SK-N-SH (cell line): ENCODE measurements at regions not wholly inside any gene's neighbourhood (a gene's known extent, or its start where the extent isn't known, plus 50 kb on each side); places are given as distances from the start of the nearest gene placed in this dataset.

Source experiments
- CTCF ChIA-PET: fragments of 300-600, 350-600 bp; formaldehyde crosslinking; extraction: SDS; loops from one replicate; lab custom pipeline; 2021; lab: Yijun Ruan, JAX
- POLR2A ChIA-PET: fragments of 350-600 bp; sonication (Branson Sonifier 250); formaldehyde crosslinking; extraction: SDS; loops from one replicate; lab custom pipeline; 2020; ENCODE audit warnings: antibody characterized with exemption, inconsistent platforms; lab: Yijun Ruan, JAX
- DNase-seq: peaks from one replicate; pipeline ENCODE4 v3.0.0; 2012
- H2AFZ ChIP-seq: fragments of 200-600 bp; sonication (generic); 2 replicates; pipeline ENCODE4 v1.8.1; 2016; ENCODE audit warnings: antibody characterized with exemption, mild to moderate bottlenecking, low read depth
- H3F3A ChIP-seq: fragments of 200-600 bp; sonication (generic); replicated peaks from 2 replicates; pipeline ENCODE3; 2016; ENCODE audit warnings: antibody characterized with exemption, mild to moderate bottlenecking; ENCODE audit not compliant: insufficient read depth
- H3K27ac ChIP-seq, 2 experiments: fragments of 200-500 bp in 1 of 2; fragments of 200-600 bp in 1 of 2; sonication (Bioruptor generic) in 1 of 2; sonication (generic), shearing (Covaris generic) in 1 of 2; 2 replicates each; pipeline versions ENCODE4 v1.5.1 to v1.6.1; 2014 to 2016; ENCODE audit warnings: low read depth in 2 of 2, inconsistent platforms in 1 of 2, low read length in 1 of 2, mild to moderate bottlenecking in 1 of 2, mixed read lengths in 1 of 2
- H3K27me3 ChIP-seq: fragments of 200-600 bp; sonication (generic), shearing (Covaris generic); 2 replicates; pipeline ENCODE4 v1.6.1; 2016; ENCODE audit warnings: mixed run types; ENCODE audit not compliant: insufficient read depth
- H3K36me3 ChIP-seq, 2 experiments: fragments of 200-500 bp in 1 of 2; fragments of 200-600 bp in 1 of 2; sonication (Bioruptor generic) in 1 of 2; sonication (generic) in 1 of 2; replicated peaks in 1 of 2; 2 replicates each; pipeline versions ENCODE3 to v1.5.1; 2014 to 2016; ENCODE audit warnings: low read length in 1 of 2, mild to moderate bottlenecking in 1 of 2; ENCODE audit not compliant: insufficient read depth in 2 of 2, control insufficient read depth in 1 of 2
- H3K4me1 ChIP-seq, 2 experiments: fragments of 200-500 bp in 1 of 2; fragments of 200-600 bp in 1 of 2; sonication (Bioruptor generic) in 1 of 2; sonication (generic), shearing (Covaris generic) in 1 of 2; 2 replicates each; pipeline versions ENCODE4 v1.5.1 to v1.6.1; 2014 to 2016; ENCODE audit warnings: low read depth in 1 of 2, low read length in 1 of 2, mixed run types in 1 of 2; ENCODE audit not compliant: insufficient read depth in 2 of 2, control insufficient read depth in 1 of 2
- H3K4me2 ChIP-seq: fragments of 200-600 bp; sonication (generic), shearing (Covaris generic); 2 replicates; pipeline ENCODE4 v1.6.1; 2017; ENCODE audit warnings: mixed run types
- H3K4me3 ChIP-seq, 2 experiments: fragments of 200-500 bp in 1 of 2; fragments of 200-600 bp in 1 of 2; sonication (Bioruptor generic) in 1 of 2; sonication (generic), shearing (Covaris generic) in 1 of 2; 2 replicates each; pipeline versions ENCODE4 v1.5.1 to v1.8.1; 2014 to 2016; ENCODE audit warnings: low read depth in 2 of 2, inconsistent platforms in 1 of 2, low read length in 1 of 2, mild to moderate bottlenecking in 1 of 2, mixed read lengths in 1 of 2, moderate library complexity in 1 of 2
- H3K79me2 ChIP-seq: fragments of 200-600 bp; sonication (generic); 2 replicates; pipeline ENCODE4 v1.8.1; 2017; ENCODE audit warnings: mild to moderate bottlenecking; ENCODE audit not compliant: insufficient read depth
- H3K9ac ChIP-seq: fragments of 200-600 bp; sonication (generic); 2 replicates; pipeline ENCODE4 v1.6.1; 2017; ENCODE audit warnings: mixed run types
- H3K9me2 ChIP-seq: fragments of 200-600 bp; sonication (generic); 2 replicates; pipeline ENCODE4 v1.6.1; 2017; ENCODE audit warnings: mixed run types
- H3K9me3 ChIP-seq: fragments of 200-600 bp; sonication (generic); 2 replicates; pipeline ENCODE4 v1.6.1; 2017; ENCODE audit warnings: mixed run types, mild to moderate bottlenecking, moderate library complexity
- H4K20me1 ChIP-seq: fragments of 200-600 bp; sonication (generic); 2 replicates; pipeline ENCODE4 v1.6.1; 2017; ENCODE audit warnings: mild to moderate bottlenecking, mixed run types; ENCODE audit not compliant: insufficient read depth
- FOSL2 ChIP-seq: IDR thresholded peaks from 2 replicates; pipeline ENCODE4 v1.4.0; 2012; ENCODE audit warnings: low read depth, mild to moderate bottlenecking, moderate library complexity, borderline replicate concordance
- NRF1 ChIP-seq: IDR thresholded peaks from 2 replicates; pipeline ENCODE4 v1.6.1; 2012; ENCODE audit warnings: low read depth, mild to moderate bottlenecking, low read length
- SMC3 ChIP-seq: IDR thresholded peaks from 2 replicates; pipeline ENCODE4 v1.6.1; 2012; ENCODE audit warnings: low read depth, low read length, improper control_type of control experiment
- TAF1 ChIP-seq: IDR thresholded peaks from 2 replicates; pipeline ENCODE4 v1.6.1; 2012; ENCODE audit warnings: low read depth, mild to moderate bottlenecking, low read length, moderate library complexity, borderline replicate concordance
- TEAD4 ChIP-seq: IDR thresholded peaks from 2 replicates; pipeline ENCODE4 v1.4.0; 2012; ENCODE audit warnings: mild to moderate bottlenecking, borderline replicate concordance; ENCODE audit not compliant: insufficient read depth
- WGBS: methylation state at CpG from one replicate; pipeline ENCODE4 v1.1.6; 2017; ENCODE audit warnings: low lambda C conversion rate; 5-methylcytosine and 5-hydroxymethylcytosine counted together
- TF ChIP-seq, protein P1 (sequence below): IDR thresholded peaks from 2 replicates; pipeline ENCODE4 v1.4.0; 2012; ENCODE audit warnings: low read depth, borderline replicate concordance

- POLR2A ChIA-PET, result no interaction called here
- WGBS, result 68% methylated on average over 6 of the region's 6 CpGs
- H3K9me2 ChIP-seq, result no peaks in the 10 kb centered on the region
Observed at GRCh38 chr6:22738194-22738593, 168.8 kb downstream of the HDGFL1 start.

DNA sequence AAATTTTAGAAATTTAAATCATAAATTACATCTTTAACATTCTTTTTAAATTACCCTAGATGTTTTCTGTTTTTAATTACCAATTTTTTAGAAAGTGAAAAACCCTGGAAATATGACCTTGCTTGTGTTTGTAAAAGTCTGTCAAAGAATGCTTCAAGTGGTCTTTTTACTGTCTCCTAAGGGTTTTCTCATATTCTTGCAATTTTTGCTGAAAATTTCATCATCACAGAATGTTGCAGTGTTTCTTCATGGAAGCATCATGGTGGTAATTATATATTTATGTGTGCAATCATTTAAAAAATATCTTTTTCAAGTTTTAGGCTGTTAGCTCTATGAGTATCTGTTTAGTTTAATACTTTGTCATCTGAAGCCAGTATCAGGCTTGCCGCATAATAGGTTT lies 178.2 kb downstream of the HDGFL1 start:
- no peaks in the 10 kb centered on the region for H3K9me2 ChIP-seq
- no peak overlapping the region for H2AFZ ChIP-seq
- no peaks in the 10 kb centered on the region for H3K9me3 ChIP-seq
- no peaks in the 10 kb centered on the region for H4K20me1 ChIP-seq
- H3K79me2 ChIP-seq, result no peaks in the 10 kb centered on the region
- no peak overlapping the region for H3K9ac ChIP-seq
- H3K4me3 ChIP-seq, result no peak overlapping the region
- H3K4me1 ChIP-seq, result no peaks in the 10 kb centered on the region
- H3F3A ChIP-seq, result no peaks in the 10 kb centered on the region
- H3K36me3 ChIP-seq, result no peaks in the 10 kb centered on the region
- no peak for TF ChIP-seq TAF1
- WGBS, result 32% methylated on average over 1 of the region's 1 CpG
- no peaks in the 10 kb centered on the region for H3K27me3 ChIP-seq
- no peak overlapping the region for H3K4me2 ChIP-seq
- ChIA-PET CTCF (interaction anchor here (0.7 to 1.6 kb wide), 2 partner anchors 10 to 20 kb away, joined by 3 to 4 read pairs; no protein-coding TSS in a partner anchor), POLR2A (no interaction called here)
- no peak for DNase-seq
- H3K27ac ChIP-seq, result no peak overlapping the region

More at GRCh38 chr6:22738194-22738593, 168.8 kb downstream of the HDGFL1 start:
- no peaks in the 10 kb centered on the region for H3K79me2 ChIP-seq
- H2AFZ ChIP-seq, result no peak overlapping the region
- H4K20me1 ChIP-seq, result no peaks in the 10 kb centered on the region
- CTCF ChIA-PET, result interaction anchor here (0.9 to 1.0 kb wide), 3 partner anchors 17 to 708 kb away, joined by 3 read pairs; no protein-coding TSS in a partner anchor
- TF ChIP-seq FOSL2 (no peak), SMC3 (no peak), TEAD4 (no peak), TAF1 (no peak)
- TF ChIP-seq, protein P1, sequence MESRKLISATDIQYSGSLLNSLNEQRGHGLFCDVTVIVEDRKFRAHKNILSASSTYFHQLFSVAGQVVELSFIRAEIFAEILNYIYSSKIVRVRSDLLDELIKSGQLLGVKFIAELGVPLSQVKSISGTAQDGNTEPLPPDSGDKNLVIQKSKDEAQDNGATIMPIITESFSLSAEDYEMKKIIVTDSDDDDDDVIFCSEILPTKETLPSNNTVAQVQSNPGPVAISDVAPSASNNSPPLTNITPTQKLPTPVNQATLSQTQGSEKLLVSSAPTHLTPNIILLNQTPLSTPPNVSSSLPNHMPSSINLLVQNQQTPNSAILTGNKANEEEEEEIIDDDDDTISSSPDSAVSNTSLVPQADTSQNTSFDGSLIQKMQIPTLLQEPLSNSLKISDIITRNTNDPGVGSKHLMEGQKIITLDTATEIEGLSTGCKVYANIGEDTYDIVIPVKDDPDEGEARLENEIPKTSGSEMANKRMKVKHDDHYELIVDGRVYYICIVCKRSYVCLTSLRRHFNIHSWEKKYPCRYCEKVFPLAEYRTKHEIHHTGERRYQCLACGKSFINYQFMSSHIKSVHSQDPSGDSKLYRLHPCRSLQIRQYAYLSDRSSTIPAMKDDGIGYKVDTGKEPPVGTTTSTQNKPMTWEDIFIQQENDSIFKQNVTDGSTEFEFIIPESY, result no peak
- H3K4me1 ChIP-seq, result no peaks in the 10 kb centered on the region; a peak in 1 of 4 replicates
- no peaks in the 10 kb centered on the region for H3K36me3 ChIP-seq
- no peak overlapping the region for H3K4me3 ChIP-seq
- H3F3A ChIP-seq, result no peaks in the 10 kb centered on the region
- H3K9ac ChIP-seq, result no peak overlapping the region
- no peaks in the 10 kb centered on the region for H3K27me3 ChIP-seq
- no peaks in the 10 kb centered on the region for H3K9me3 ChIP-seq
- DNase-seq, result no peak
- H3K27ac ChIP-seq, result no peak overlapping the region
- no peak overlapping the region for H3K4me2 ChIP-seq

DNA sequence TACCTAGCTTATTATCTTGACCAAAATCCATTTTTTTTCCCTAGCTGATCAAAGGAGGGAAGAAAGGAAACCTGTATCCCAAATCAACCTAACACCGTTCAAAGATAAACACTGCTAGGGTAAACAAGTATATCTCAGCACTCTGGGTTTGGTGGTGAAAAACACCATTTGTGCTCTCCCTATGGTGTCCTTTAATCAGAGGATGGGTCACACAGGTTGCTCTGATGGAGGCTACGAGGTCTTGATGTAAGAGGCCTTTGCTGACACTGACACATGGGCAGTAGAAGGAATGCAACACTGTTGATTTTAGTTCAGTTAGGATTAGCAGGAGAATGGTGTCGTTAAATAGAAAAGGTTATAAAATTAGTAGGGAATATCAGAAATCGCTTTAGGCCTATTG lies 179.3 kb downstream of the HDGFL1 start:
- 67% methylated on average over 4 of the region's 4 CpGs for WGBS
- no peaks in the 10 kb centered on the region for H3K4me1 ChIP-seq
- no peak overlapping the region for H2AFZ ChIP-seq
- CTCF ChIA-PET, result no interaction called here
- no peaks in the 10 kb centered on the region for H3K27me3 ChIP-seq
- no peak overlapping the region for H3K27ac ChIP-seq
- no peak overlapping the region for H3K4me2 ChIP-seq
- H3K79me2 ChIP-seq, result no peaks in the 10 kb centered on the region
- H3K9me2 ChIP-seq, result no peaks in the 10 kb centered on the region
- no peaks in the 10 kb centered on the region for H4K20me1 ChIP-seq
- no peak for DNase-seq
- no peak overlapping the region for H3K4me3 ChIP-seq
- no peaks in the 10 kb centered on the region for H3K9me3 ChIP-seq
- no peaks in the 10 kb centered on the region for H3K36me3 ChIP-seq
- H3F3A ChIP-seq, result no peaks in the 10 kb centered on the region
- POLR2A ChIA-PET, result no interaction called here
- no peak for TF ChIP-seq NRF1
- no peak overlapping the region for H3K9ac ChIP-seq
